HG02763 (cell line): ENCODE measurements at regions not wholly inside any gene's neighbourhood (a gene's known extent, or its start where the extent isn't known, plus 50 kb on each side); places are given as distances from the start of the nearest gene placed in this dataset.
"Not testable (repeated sequence)": the region's sequence is repeated elsewhere in the genome, so short reads cannot be mapped to it uniquely, and the experiment has no call there.

ENCODE experiments used
- ATAC-seq: cut with Tn5 transposase; IDR thresholded peaks from one replicate; pipeline ENCODE4 v1.9.1; 2021; ENCODE audit warnings: mild to moderate bottlenecking, moderate library complexity; ENCODE audit not compliant: unreplicated experiment

- no peak for ATAC-seq
Measured at GRCh38 chr10:6986927-6987326, 406.9 kb upstream of the PRKCQ start.

GRCh38 chr10:6985644-6986043 lies 405.6 kb upstream of the PRKCQ start:
- ATAC-seq: no peak

DNA sequence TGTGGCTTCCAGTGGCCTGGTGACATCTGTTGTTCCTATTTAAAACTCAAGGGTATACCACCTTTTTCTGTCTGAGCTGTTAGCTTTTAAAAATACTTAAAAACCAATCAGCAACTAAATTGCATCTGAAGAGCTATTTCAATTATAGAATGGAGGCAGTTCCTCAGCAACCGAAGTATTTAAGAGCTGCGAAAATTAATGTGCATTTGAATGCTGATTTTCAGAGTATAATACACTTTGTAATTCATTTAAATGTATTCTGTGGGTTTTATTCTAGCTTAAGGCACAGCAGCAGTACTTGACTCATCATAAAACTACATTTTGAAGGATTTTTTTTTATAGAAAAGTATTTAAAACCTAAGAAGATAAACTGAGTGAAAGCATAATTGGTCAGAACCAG lies 404.9 kb upstream of the PRKCQ start:
- ATAC-seq: no peak

- not testable (repeated sequence) for ATAC-seq
Measured at GRCh38 chr10:6984016-6984415, 403.9 kb upstream of the PRKCQ start.

- no peak for ATAC-seq
Measured at GRCh38 chr10:6980353-6980752, 400.3 kb upstream of the PRKCQ start.

DNA sequence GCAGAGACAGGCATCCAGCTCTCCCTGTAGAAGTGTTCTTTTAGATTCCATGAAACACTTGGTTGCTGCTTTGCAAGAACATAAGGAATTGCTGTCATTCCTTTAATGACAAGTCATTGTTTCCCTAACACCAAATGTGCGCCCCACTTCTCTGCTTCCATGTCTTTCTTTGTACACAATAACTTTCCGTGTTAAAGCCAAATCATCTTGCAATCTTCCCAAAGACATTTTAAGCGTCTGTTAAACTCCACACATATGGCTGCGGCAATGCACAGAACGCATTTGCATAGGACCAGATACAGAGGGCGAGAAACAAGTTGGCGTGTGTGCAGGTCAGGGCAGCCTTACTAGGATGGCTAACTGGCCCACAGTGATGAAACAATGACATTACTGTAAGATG lies 399.3 kb upstream of the PRKCQ start:
- ATAC-seq: no peak

- no peak for ATAC-seq
Measured at GRCh38 chr10:6978187-6978627, 398.1 kb upstream of the PRKCQ start.

DNA sequence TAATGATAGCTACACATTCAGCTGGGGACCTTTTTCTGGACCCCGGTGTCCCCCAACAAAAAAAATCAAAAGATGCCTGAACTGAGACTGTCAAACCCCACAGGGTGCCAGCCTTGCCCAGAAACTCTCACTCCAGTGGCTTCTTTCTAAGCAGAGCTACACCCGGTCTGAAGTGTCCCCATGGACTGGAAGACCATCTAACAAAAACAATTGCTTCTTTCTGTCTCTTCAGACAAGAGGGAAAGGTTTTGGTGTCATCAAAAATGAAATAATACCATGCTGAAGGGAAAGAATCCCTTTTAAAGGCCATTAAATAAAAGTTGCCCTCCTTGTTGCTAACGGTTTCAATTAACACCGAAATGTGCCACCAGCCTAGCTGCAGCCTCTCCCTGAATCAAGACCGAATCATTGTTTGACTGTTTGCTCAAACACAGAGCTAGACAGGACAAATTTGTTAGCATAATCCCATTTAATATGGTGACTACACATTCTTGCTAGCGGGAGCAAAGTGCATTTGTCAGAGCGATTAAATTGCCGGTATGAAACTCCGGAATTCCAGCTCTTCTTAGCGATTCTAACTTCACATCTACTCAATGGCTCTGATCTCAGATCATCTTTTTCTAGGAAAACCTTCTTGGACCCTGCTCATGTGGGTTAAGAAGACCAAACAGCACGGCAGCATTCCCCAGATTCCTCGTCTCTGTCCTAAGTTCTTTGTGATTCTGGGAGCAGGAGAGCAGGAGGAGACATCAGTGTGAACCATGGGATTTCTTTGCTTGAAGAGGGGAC lies 397.5 kb upstream of the PRKCQ start:
- no peak for ATAC-seq

GRCh38 chr10:6973899-6974298 lies 393.8 kb upstream of the PRKCQ start:
- no peak for ATAC-seq

DNA sequence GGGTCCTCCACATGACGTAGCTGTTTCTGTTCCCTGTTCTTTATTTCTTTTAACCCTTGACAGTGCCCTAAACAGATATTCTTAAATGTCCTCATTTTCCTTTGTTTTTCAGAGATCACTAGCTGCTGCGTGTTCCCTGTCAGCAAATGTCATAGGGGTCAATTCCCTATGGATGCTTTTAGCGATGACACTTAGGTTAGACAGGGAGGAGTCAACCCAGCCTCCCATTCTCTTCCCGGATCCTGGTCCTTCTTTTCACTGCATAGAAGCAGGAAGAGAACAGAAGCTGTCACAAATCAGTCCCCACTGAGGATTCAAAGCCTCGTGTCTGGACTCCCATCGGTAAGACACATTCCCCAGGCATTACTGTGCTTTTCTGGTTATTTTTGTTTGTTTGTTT lies 392.1 kb upstream of the PRKCQ start:
- no peak for ATAC-seq

GRCh38 chr10:6969659-6970058 lies 389.6 kb upstream of the PRKCQ start:
- ATAC-seq: no peak

DNA sequence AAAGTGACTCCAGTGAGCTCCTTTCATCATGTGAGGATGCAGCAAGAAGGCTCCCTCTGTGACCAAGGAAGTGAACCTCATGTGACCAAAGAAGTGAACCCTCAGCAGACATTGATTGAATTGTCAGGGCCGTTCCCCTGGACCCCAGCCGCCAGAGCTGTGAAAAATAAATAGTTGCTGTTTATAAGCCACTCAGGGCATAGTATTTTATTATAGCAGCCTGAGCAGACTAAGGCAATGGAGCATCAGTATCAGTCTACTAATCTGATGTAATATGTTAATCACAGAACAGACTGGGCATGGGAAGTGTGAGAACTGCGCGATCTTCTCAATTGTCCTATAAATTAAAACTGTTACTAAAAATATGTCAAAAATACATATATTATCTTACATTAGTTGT lies 384.5 kb upstream of the PRKCQ start:
- ATAC-seq: no peak

- ATAC-seq: no peak
Measured at GRCh38 chr10:6962576-6962975, 382.5 kb upstream of the PRKCQ start.

DNA sequence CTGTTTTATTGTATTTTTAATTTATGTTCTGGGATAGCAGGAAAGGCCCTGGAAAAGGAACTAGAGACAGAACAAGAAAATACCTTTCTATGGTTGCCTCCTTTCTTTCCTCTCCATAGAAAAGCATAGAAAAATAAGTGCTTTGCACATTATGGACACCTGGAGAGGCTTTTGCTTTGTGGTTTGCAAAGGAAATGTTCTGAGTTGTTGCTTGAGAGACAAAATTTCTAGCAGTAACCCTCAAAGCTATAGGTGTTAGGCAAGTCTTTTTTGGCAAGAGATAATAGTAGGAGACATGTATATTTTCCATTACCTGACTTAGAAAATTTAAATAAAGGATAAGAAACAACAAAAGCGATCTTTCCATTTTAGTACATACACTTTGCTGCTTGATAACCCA lies 378.6 kb upstream of the PRKCQ start:
- no peak for ATAC-seq

GRCh38 chr10:6958254-6958653 lies 378.2 kb upstream of the PRKCQ start:
- no peak for ATAC-seq

GRCh38 chr10:6957851-6958250 lies 377.8 kb upstream of the PRKCQ start:
- no peak for ATAC-seq

- no peak for ATAC-seq
Measured at GRCh38 chr10:6956562-6956961, 376.5 kb upstream of the PRKCQ start.

DNA sequence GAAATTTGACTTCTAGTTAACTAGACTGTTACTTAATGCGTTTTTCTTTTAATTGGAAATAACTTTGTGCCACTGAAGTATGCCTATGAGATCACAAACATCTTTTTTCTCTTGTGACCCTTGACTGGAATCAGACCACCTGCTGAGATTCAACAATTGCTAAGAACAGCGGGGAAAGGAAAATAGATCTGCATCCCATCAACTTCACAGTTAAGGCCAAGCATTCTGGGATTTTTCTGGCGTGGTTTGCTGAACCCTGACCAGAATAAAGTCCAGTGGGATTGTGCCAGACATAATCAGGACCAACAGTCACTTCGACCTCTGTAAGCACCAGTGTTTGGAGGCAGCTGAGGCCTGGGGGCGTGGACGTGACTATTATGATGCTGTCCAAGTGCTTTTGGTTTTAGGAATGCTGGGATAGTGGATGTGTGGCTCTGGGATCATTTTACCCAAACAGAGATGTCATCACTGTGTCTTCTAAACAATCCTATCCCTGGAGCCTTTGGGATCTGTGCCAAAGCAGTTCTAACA lies 373.3 kb upstream of the PRKCQ start:
- no peak for ATAC-seq

DNA sequence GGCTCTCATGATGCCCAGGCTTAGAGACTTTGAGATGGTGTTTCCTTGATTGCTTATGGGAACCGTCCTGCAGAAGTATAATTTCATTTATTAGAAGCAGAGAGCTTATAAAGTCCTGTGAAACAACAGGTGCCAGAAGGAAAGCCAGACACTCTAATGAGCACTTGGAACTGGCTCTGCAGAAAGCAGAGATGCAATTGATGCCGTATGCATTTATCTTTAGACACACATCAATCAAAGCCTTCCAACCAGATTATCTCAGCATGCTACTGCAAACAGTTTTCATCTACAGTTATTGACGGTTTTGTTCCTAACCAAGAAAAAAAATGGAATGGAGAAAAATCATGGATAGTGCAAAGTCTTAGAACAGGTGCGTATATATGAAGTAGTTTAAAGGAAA lies 371.7 kb upstream of the PRKCQ start:
- no peak for ATAC-seq

DNA sequence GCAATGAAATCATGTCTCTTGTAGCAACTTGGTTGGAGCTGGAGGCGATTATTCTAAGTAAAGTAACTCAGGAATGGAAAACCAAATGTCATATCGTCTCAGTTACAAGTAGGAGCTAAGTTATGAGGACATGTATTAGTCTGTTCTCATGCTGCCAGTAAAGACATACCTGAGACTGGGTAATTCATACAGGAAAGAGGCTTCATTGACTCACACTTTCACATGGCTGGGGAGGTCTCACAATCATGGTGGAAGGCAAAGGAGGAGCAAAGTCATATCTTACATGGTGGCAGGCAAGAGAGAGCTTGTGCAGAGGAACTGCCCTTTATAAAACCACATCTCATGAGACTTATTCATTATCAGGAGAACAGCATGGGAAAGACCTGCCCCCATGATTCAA lies 370.1 kb upstream of the PRKCQ start:
- ATAC-seq: no peak

- ATAC-seq: no peak
Measured at GRCh38 chr10:6944436-6944835, 364.4 kb upstream of the PRKCQ start.

DNA sequence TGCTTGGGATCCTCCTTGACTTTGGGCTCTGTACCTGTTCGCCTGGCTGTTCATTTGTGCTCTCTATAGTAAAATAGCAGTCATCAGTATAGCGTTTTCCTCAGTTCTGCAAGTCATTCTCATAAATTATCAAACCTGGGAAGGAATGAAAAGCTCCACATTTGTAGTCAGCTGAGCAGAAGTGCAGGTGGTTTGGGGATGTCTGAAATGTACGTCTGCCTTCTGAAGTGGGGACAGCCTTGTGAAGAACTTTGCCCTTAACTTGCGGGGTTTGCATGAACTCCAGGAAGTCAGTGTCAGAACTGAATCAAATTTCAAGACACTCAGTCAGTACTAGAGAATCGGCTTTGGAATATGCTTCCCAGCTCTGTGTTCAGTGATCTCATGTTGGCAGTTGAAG lies 358.3 kb upstream of the PRKCQ start:
- ATAC-seq: no peak

DNA sequence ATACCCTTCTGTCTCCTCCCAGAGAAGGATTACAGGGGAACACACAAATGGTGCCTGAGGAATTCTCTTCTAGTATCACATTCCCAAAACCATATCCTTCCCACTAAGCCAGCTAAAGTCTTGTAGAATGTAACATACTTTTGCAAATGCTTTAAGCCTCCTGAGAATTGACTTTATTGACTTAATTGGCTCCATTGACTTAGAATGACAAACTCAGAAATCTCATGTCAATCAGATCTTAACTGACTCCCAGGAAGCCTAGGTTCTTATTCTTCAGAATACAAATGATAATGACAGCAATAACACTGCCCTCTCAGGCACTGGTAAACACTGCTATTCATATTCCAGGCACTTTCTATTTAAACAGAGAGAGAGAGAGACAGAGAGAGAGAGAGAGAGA lies 356.9 kb upstream of the PRKCQ start:
- no peak for ATAC-seq
